ENCODE measurements at regions not wholly inside any gene's neighbourhood (a gene's known extent, or its start where the extent isn't known, plus 50 kb on each side); places are given as distances from the start of the nearest gene placed in this dataset.

- TF ChIP-seq SP1 (IDR thresholded peaks at IDR 0.05; ENCODE audit: low read depth) (0 out of 2 replicates have a peak, but pooled peaks have one; percentile 22), REST (IDR thresholded peaks at IDR 0.05; ENCODE audit: low read depth) (no peak), SIN3A (IDR thresholded peaks at IDR 0.05; ENCODE audit: low read depth) (no peak), EZH2phosphoT487 (IDR thresholded peaks at IDR 0.05; ENCODE audit: borderline replicate concordance) (no peak), MAX (IDR thresholded peaks at IDR 0.05) (peak; percentile 38; the same call in 1 of the 2 replicates), JUND (IDR thresholded peaks at IDR 0.05) (no peak), POLR2A (IDR thresholded peaks at IDR 0.05; ENCODE audit: borderline replicate concordance, extremely low read depth, insufficient read depth, insufficient read length) (no peak), EZH2 (IDR thresholded peaks at IDR 0.05) (no peak), CTCF (IDR thresholded peaks at IDR 0.05 in 2 of 3, conservative IDR thresholded peaks at IDR 0.05 in 1 of 3; ENCODE audit: borderline replicate concordance in 1 of 3, insufficient read depth in 1 of 3, low read depth in 2 of 3, low read length in 2 of 3) (no peak), YY1 (IDR thresholded peaks at IDR 0.05; ENCODE audit: extremely low read depth, insufficient replicate concordance, low read depth, low read length) (no peak)
Observed at GRCh38 chr5:124663101-124663506, 83.3 kb downstream of the ZNF608 start.

All from HCT116 (cell line).